ENCODE measurements at regions not wholly inside any gene's neighbourhood (a gene's known extent, or its start where the extent isn't known, plus 50 kb on each side); places are given as distances from the start of the nearest gene placed in this dataset.
A peak's percentile ranks its signal among the peaks of the same experiment; 100 is the strongest.

- peaks cover 29% of the 10 kb centered on the region for H3K4me1 Mint-ChIP-seq (ENCODE audit: insufficient read depth, unreplicated experiment)
- no peaks in the 10 kb centered on the region for H3K27me3 Mint-ChIP-seq (ENCODE audit: insufficient read depth, unreplicated experiment)
- CTCF ChIA-PET = no interaction called here
- no peak overlapping the region for H3K4me3 Mint-ChIP-seq (ENCODE audit: unreplicated experiment)
- TF ChIP-seq, protein P1, sequence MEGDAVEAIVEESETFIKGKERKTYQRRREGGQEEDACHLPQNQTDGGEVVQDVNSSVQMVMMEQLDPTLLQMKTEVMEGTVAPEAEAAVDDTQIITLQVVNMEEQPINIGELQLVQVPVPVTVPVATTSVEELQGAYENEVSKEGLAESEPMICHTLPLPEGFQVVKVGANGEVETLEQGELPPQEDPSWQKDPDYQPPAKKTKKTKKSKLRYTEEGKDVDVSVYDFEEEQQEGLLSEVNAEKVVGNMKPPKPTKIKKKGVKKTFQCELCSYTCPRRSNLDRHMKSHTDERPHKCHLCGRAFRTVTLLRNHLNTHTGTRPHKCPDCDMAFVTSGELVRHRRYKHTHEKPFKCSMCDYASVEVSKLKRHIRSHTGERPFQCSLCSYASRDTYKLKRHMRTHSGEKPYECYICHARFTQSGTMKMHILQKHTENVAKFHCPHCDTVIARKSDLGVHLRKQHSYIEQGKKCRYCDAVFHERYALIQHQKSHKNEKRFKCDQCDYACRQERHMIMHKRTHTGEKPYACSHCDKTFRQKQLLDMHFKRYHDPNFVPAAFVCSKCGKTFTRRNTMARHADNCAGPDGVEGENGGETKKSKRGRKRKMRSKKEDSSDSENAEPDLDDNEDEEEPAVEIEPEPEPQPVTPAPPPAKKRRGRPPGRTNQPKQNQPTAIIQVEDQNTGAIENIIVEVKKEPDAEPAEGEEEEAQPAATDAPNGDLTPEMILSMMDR (IDR thresholded peaks at IDR 0.05; ENCODE audit: unreplicated experiment) = no peak
- intact Hi-C loops (cut with micrococcal nuclease) = no loop called here
- no peak for DNase-seq (ENCODE audit: unreplicated experiment)
- no peaks in the 10 kb centered on the region for H3K36me3 Mint-ChIP-seq (ENCODE audit: insufficient read depth, unreplicated experiment)
- no TSS peak for BruUV-seq (replicated peaks)
- H3K9me3 Mint-ChIP-seq (ENCODE audit: unreplicated experiment) = no peaks in the 10 kb centered on the region
- POLR2A ChIA-PET = interaction anchor here (0.6 to 1.6 kb wide), 7 partner anchors 9 to 1013 kb away, joined by 3 to 4 read pairs (median 3); no protein-coding TSS in a partner anchor
- peak overlapping the region; percentile 16 for H3K27ac Mint-ChIP-seq (ENCODE audit: low read depth, unreplicated experiment)
Measured at GRCh38 chr18:8949206-8949605, 153.3 kb upstream of the NDUFV2 start.

- BruUV-seq (replicated peaks) = no TSS peak
- Mint-ChIP-seq H3K9me3 (ENCODE audit: unreplicated experiment) (no peaks in the 10 kb centered on the region), H3K36me3 (ENCODE audit: insufficient read depth, unreplicated experiment) (no peaks in the 10 kb centered on the region), H3K4me3 (ENCODE audit: unreplicated experiment) (no peak overlapping the region), H3K27ac (ENCODE audit: low read depth, unreplicated experiment) (no peak overlapping the region), H3K27me3 (ENCODE audit: insufficient read depth, unreplicated experiment) (no peaks in the 10 kb centered on the region), H3K4me1 (ENCODE audit: insufficient read depth, unreplicated experiment) (peaks cover 24% of the 10 kb centered on the region)
- POLR2A ChIA-PET = interaction anchor here (0.7 kb wide), 1 partner anchor 92 kb away, joined by 3 read pairs; no protein-coding TSS in a partner anchor
- TF ChIP-seq, protein P1 (IDR thresholded peaks at IDR 0.05; ENCODE audit: unreplicated experiment) = no peak
- intact Hi-C loops (cut with micrococcal nuclease) = no loop called here
- no peak for DNase-seq (ENCODE audit: unreplicated experiment)
- CTCF ChIA-PET = no interaction called here
Measured at GRCh38 chr18:8951491-8951890, 151.0 kb upstream of the NDUFV2 start.

DNA sequence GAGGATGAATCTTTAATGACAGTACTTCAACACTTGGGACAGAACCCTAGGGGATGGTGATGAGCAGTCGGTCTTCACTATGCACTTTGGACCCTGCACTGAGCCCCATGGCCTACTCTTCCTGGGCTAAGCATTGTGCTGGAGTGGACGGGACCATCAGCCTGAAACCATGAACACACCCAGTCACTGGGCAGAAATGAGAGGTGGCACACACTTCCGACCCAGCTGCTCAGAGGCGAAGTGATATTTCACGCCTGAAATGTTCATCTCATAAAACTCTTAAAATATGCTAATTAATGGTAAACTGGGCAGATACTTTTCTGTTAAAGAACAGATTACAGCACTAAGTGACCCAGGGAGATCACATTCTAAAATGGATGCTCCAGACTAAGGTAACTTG is 150.3 kb upstream of the NDUFV2 start:
- peaks cover 24% of the 10 kb centered on the region for H3K4me1 Mint-ChIP-seq (ENCODE audit: insufficient read depth, unreplicated experiment)

DNA sequence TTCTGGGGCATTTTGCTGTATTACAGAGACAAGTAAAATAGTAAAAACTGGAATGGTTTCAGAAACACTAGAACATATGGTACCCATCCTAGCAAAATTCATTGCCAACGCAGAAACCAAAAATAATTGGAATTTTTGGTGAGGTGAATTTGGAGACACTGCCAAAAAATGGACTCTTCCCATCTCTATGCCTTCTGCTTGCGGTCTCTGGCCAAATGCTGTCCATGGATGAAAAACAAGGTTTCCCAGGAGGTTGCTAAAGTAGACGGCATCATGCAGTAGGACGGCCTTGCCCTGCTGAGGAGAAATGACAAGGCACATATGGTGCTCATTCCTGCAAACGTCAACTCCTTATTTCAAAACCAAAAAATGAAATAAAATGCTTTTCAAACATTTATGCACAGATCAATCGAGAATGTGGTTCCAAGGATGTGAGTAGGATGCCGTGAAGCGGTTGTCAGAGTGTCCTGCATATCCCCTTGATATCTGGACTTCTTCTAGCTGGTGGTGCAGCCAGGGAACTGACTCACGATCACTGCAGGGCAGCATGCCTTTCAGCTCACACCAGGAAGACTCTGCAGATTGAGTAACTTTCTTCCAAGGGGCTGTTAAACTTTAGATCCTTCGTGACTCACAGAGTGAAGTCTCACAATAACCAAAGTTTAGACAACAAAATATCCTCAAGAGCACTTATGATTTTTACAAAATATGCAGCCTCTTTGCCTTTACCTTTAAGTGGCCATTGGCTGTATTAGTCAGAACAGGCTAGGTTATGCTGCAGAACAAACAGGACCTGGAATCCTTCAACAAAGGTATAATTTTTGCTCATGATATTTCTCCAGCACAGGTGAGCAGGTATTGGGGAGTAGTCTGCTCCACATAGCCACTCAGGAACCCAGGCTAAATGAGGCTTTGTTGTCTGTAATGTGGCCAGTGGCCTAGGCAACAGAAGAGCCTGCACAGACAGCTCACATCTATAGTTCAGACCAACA is 149.4 kb upstream of the NDUFV2 start:
- TF ChIP-seq, protein P1 (IDR thresholded peaks at IDR 0.05; ENCODE audit: unreplicated experiment) = no peak
- BruUV-seq (replicated peaks) = no TSS peak
- CTCF ChIA-PET = no interaction called here
- H3K4me1 Mint-ChIP-seq (ENCODE audit: insufficient read depth, unreplicated experiment) = peaks cover 20% of the 10 kb centered on the region
- no peak overlapping the region for H3K27ac Mint-ChIP-seq (ENCODE audit: low read depth, unreplicated experiment)
- H3K9me3 Mint-ChIP-seq (ENCODE audit: unreplicated experiment) = no peaks in the 10 kb centered on the region
- POLR2A ChIA-PET = no interaction called here
- no peaks in the 10 kb centered on the region for H3K36me3 Mint-ChIP-seq (ENCODE audit: insufficient read depth, unreplicated experiment)
- no peak overlapping the region for H3K4me3 Mint-ChIP-seq (ENCODE audit: unreplicated experiment)
- DNase-seq (ENCODE audit: unreplicated experiment) = peak; percentile 53
- intact Hi-C loops (cut with micrococcal nuclease) = no loop called here
- H3K27me3 Mint-ChIP-seq (ENCODE audit: insufficient read depth, unreplicated experiment) = no peaks in the 10 kb centered on the region

More for the DNA sequence above, 150.3 kb upstream of the NDUFV2 start:
- Mint-ChIP-seq H3K9me3 (ENCODE audit: unreplicated experiment) (no peaks in the 10 kb centered on the region), H3K27ac (ENCODE audit: low read depth, unreplicated experiment) (no peak overlapping the region), H3K27me3 (ENCODE audit: insufficient read depth, unreplicated experiment) (no peaks in the 10 kb centered on the region), H3K36me3 (ENCODE audit: insufficient read depth, unreplicated experiment) (no peaks in the 10 kb centered on the region), H3K4me3 (ENCODE audit: unreplicated experiment) (no peak overlapping the region)
- intact Hi-C loops (cut with micrococcal nuclease) = no loop called here
- no TSS peak for BruUV-seq (replicated peaks)
- CTCF ChIA-PET = no interaction called here
- DNase-seq (ENCODE audit: unreplicated experiment) = no peak
- TF ChIP-seq, protein P1 (IDR thresholded peaks at IDR 0.05; ENCODE audit: unreplicated experiment) = no peak
- POLR2A ChIA-PET = no interaction called here

Data from MCF 10A (cell line).